Keratinocyte (primary cell): ENCODE measurements at regions not wholly inside any gene's neighbourhood (a gene's known extent, or its start where the extent isn't known, plus 50 kb on each side); places are given as distances from the start of the nearest gene placed in this dataset.

ENCODE experiments used
- CTCF ChIP-seq, 3 experiments: IDR thresholded peaks in 1 of 3; conservative IDR thresholded peaks in 1 of 3; optimal IDR thresholded peaks in 1 of 3; 2 replicates in 2 of 3; 3 replicates in 1 of 3; pipeline versions ENCODE3 to v1.5.1; 2011; ENCODE audit warnings: low read length in 3 of 3, mild to moderate bottlenecking in 3 of 3, moderate library complexity in 2 of 3, control low read depth in 1 of 3, inconsistent platforms in 1 of 3; ENCODE audit not compliant: insufficient read depth in 2 of 3; ENCODE audit errors: extremely low read depth in 1 of 3
- EZH2 ChIP-seq: IDR thresholded peaks from one replicate; pipeline ENCODE4 v1.6.1; 2012; ENCODE audit warnings: inconsistent platforms, mild to moderate bottlenecking, low read length, moderate library complexity

GRCh38 chr2:181764095-181764963 lies 84.0 kb upstream of the NEUROD1 start:
- TF ChIP-seq CTCF (optimal IDR thresholded peaks at IDR 0.05 in 1 of 3, IDR thresholded peaks at IDR 0.05 in 1 of 3, conservative IDR thresholded peaks at IDR 0.05 in 1 of 3; ENCODE audit: extremely low read depth in 1 of 3, insufficient read depth in 2 of 3, low read length in 3 of 3) (no peak), EZH2 (no peak)
